ENCODE measurements at regions not wholly inside any gene's neighbourhood (a gene's known extent, or its start where the extent isn't known, plus 50 kb on each side); places are given as distances from the start of the nearest gene placed in this dataset.

DNA sequence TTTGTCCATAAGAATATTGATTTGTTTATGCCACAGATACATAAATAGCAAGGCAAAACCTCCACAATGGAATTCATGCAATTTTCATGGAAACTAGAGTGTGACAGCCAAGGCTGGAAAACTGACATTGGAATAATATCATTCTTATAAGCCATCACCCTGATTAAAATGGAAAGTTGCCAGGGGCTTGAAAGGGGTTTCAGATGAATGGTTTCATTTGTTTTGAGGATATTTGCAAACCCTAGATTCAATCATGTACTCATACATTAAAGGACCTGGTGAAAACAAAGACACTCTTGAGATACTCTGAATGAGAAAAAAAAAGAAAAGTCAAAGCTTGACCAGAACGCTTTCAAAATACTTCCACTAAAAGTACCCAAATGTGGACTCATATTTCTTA is 205.7 kb downstream of the DIO2 start:
- no peak for DNase-seq (ENCODE audit: extremely low spot score, unreplicated experiment)
- no peak overlapping the region for H3K4me3 Mint-ChIP-seq
- no peaks in the 10 kb centered on the region for H3K9me3 Mint-ChIP-seq
- H3K4me1 Mint-ChIP-seq (ENCODE audit: unreplicated experiment) = peaks cover 9% of the 10 kb centered on the region
- H3K27ac Mint-ChIP-seq = no peak overlapping the region
- no peaks in the 10 kb centered on the region for H3K36me3 Mint-ChIP-seq
- no peaks in the 10 kb centered on the region for H3K27me3 Mint-ChIP-seq
- TF ChIP-seq, protein P1, sequence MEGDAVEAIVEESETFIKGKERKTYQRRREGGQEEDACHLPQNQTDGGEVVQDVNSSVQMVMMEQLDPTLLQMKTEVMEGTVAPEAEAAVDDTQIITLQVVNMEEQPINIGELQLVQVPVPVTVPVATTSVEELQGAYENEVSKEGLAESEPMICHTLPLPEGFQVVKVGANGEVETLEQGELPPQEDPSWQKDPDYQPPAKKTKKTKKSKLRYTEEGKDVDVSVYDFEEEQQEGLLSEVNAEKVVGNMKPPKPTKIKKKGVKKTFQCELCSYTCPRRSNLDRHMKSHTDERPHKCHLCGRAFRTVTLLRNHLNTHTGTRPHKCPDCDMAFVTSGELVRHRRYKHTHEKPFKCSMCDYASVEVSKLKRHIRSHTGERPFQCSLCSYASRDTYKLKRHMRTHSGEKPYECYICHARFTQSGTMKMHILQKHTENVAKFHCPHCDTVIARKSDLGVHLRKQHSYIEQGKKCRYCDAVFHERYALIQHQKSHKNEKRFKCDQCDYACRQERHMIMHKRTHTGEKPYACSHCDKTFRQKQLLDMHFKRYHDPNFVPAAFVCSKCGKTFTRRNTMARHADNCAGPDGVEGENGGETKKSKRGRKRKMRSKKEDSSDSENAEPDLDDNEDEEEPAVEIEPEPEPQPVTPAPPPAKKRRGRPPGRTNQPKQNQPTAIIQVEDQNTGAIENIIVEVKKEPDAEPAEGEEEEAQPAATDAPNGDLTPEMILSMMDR (conservative IDR thresholded peaks at IDR 0.05) = no peak

DNA sequence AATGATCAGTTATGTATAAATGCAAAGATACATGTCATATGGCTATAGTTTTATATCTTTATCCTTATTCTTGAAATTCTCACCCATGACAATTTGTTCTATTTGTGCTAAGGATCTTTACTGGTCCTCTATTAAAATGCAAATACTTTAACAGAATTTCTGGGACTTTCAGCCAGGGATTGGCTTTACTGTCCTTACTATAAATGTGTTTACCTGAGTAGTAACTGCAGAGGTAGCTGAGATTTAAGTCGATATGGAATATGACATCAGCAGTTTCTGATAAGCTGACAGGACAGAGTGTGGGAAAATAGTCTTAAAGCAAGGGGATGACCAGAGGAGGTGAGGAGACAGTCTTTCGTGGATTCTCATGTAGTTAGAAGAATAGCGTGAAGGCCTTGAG is 206.4 kb downstream of the DIO2 start:
- TF ChIP-seq, protein P1 (conservative IDR thresholded peaks at IDR 0.05) = no peak
- no peak overlapping the region for H3K27ac Mint-ChIP-seq
- no peaks in the 10 kb centered on the region for H3K9me3 Mint-ChIP-seq
- H3K4me3 Mint-ChIP-seq = no peak overlapping the region
- H3K4me1 Mint-ChIP-seq (ENCODE audit: unreplicated experiment) = peaks cover 9% of the 10 kb centered on the region
- no peaks in the 10 kb centered on the region for H3K36me3 Mint-ChIP-seq
- DNase-seq (ENCODE audit: extremely low spot score, unreplicated experiment) = no peak
- H3K27me3 Mint-ChIP-seq = no peaks in the 10 kb centered on the region

DNA sequence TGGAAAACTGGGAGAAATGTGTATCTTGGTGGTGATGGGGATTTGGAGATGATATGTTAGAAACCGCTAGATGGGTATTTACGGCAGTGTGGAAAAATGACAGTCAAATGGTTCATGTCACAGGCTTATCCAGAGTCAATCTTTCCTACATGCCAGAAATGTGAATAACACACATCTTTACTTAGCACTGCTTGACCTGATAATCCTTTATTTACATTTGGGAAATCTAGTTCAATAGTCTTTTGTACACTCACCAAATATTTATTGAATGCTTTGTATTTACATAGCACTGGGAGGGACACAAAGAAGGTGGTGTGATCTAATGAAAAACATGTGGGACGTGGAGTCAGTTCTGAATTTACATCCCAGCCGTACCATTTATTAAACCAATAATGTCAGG is 208.2 kb downstream of the DIO2 start:
- Mint-ChIP-seq H3K9me3 (no peaks in the 10 kb centered on the region), H3K27ac (no peak overlapping the region), H3K4me1 (ENCODE audit: unreplicated experiment) (peaks cover 9% of the 10 kb centered on the region), H3K36me3 (no peaks in the 10 kb centered on the region), H3K4me3 (no peak overlapping the region), H3K27me3 (no peaks in the 10 kb centered on the region)
- DNase-seq (ENCODE audit: extremely low spot score, unreplicated experiment) = no peak
- TF ChIP-seq, protein P1 (conservative IDR thresholded peaks at IDR 0.05) = no peak

DNA sequence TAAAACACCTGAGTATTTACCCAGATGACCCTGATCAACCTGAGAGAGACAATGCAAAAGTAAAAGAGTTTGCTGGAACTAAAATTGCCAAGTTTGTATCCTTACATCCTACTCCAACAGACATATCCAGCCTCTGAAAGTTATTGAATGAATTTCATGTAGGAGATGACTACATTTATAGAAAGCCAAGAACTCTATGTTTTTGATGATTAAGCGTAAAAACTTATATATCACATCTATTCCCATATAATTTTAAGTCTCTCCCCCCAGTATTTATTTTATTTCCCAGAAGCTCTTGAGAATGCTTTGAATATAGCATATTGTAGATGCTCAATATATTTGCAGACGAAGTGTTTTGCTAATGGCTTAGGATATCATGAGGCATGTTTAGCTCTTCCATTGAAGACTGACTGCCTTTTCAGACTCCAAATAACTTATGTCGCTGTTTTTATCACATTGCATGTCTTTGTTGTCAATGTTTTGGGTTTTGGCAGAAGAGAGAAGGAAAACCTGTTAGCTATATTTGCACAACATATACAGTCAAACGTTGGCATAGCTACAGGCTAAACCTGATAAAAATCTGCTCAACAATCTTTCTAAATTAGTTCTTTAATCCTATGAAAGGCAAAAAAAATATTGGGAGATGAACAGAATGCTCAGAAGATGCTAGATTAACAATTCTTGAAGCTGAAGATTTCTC is 213.6 kb downstream of the DIO2 start:
- Mint-ChIP-seq H3K4me1 (ENCODE audit: unreplicated experiment) (peaks cover 10% of the 10 kb centered on the region), H3K36me3 (no peaks in the 10 kb centered on the region), H3K9me3 (no peaks in the 10 kb centered on the region), H3K27me3 (no peaks in the 10 kb centered on the region), H3K27ac (no peak overlapping the region), H3K4me3 (no peak overlapping the region)
- TF ChIP-seq, protein P1 (conservative IDR thresholded peaks at IDR 0.05) = no peak
- DNase-seq (ENCODE audit: extremely low spot score, unreplicated experiment) = no peak

DNA sequence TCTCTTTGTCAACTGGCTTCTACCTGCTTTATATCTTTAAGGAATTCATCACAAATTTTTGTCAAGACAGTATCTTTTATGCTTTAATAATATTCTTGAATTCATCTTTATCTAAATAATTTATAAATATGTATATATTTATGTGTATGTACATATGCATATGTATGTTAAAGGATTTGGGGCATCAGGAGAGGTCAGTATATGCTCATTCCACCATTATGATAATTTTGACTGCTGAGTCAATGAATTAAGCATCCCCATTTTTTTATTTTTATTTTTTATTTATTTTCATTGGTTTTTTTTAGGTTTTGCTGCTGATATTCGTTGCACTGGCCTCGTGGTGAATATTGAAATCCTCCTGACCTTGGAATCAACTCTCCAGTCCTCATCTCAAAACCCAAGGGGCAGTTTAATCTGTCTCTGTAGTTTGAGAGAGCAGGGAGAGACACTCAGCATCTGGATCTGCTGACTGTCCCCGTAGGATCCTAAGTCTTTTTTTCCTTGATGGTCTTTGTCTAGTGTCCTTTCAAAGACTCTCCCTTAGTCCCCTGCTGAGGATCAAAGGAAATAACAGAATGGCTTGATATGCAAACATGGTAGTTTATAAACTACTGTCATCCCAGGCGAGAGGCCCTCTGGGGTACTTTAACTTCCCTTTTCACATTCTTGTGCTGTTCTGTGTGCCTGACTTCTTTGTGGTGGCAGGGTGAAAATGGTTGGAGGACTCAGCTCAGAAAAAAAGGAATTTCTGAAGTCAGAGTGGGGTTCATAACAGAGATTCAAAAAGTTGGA is 218.7 kb downstream of the DIO2 start:
- Mint-ChIP-seq H3K36me3 (no peaks in the 10 kb centered on the region), H3K4me3 (no peak overlapping the region), H3K4me1 (ENCODE audit: unreplicated experiment) (peaks cover 11% of the 10 kb centered on the region), H3K9me3 (no peaks in the 10 kb centered on the region), H3K27ac (peak overlapping the region; percentile 19), H3K27me3 (no peaks in the 10 kb centered on the region)
- TF ChIP-seq, protein P1 (conservative IDR thresholded peaks at IDR 0.05) = no peak
- DNase-seq (ENCODE audit: extremely low spot score, unreplicated experiment) = no peak

All from type B pancreatic cell (in vitro differentiated cells).